LHCN-M2 (cell line): ENCODE measurements at regions not wholly inside any gene's neighbourhood (a gene's known extent, or its start where the extent isn't known, plus 50 kb on each side); places are given as distances from the start of the nearest gene placed in this dataset.

Experiments
- DNase-seq: peaks from one replicate; pipeline ENCODE4 v3.0.0-alpha.2; 2012; ENCODE audit warnings: low read depth

- peak; percentile 89 for DNase-seq
Observed at GRCh38 chr5:125134216-125135081, 388.0 kb upstream of the ZNF608 start.

DNA sequence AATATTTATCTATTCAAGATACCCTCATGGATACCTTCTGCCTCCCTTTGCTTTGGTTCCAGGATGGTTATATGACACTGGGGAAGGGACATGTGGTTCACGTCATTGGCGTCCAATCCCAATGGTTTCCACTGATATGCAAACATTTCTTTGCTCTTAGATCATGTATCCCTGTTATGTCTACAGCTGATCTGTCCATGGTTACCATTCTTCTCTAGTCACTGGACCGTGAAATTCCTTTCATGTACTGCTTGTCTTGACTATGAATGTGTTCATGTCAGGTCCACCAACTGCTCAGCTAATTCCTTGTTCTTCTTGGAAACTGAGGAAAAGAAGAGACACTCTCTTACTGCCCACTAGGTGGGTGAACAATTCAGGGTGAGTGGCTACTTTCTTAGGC is 391.1 kb upstream of the ZNF608 start:
- DNase-seq: no peak

GRCh38 chr5:125138266-125138665 is 391.8 kb upstream of the ZNF608 start:
- DNase-seq: no peak

DNA sequence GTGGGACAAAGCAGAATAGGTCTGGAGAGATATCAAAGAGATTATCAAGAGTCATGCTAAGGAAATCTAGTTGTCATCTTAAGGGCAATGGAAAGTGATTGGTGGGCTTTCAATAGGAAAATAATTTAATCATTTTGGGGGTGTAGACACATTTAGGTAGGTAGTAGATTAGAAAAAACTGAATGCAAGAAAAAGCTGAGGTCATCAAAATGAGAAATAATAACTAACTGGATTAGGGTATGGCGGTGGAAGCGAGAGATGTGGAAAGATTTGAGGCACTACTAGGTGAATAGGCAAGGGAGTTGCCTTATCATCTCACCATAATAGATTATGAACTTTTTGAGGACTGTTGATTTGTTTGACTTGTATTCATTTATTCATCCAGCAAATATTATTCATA is 393.2 kb upstream of the ZNF608 start:
- no peak for DNase-seq

GRCh38 chr5:125140220-125140619 is 393.8 kb upstream of the ZNF608 start:
- DNase-seq: no peak

DNA sequence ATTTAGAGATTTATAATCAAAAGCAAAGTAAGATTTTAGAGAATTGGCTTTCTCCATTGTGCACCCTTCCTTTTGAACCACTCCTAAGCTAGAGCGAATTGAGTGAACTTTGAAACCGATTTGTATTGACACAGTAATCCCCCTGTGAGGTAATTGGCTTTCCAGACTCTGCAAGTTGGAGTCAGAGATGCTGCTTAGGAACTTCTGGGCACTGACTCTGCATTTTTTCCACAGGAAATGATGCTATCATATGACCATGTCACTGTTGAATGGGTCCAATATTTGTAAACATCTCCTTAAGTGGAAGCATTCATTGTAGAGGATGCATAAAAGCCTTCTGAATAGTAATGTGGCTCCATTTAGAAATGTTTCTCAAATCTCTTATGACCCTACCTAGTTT is 394.4 kb upstream of the ZNF608 start:
- DNase-seq: no peak

DNA sequence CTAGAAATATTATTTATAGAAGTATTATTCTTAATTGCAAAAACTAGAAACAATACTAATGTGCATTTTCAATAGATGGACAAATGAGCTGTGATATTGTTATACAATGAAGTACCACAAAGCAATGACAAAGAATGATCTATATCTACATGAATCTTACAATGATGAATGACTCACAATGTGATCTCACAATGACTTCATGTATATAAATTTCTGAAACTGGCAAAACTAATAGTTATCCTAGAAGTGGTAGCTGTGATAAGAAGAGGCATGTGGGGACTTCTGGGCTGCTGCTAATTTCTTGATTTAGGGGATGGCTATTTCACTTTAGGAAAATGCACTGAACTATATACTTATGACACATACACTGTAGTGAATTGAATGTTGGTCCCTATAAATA is 396.0 kb upstream of the ZNF608 start:
- no peak for DNase-seq

GRCh38 chr5:125143011-125143410 is 396.6 kb upstream of the ZNF608 start:
- DNase-seq: no peak

- no peak for DNase-seq
Observed at GRCh38 chr5:125148076-125148475, 401.6 kb upstream of the ZNF608 start.

- DNase-seq: peak; percentile 61
Observed at GRCh38 chr5:125148706-125149105, 402.3 kb upstream of the ZNF608 start.

DNA sequence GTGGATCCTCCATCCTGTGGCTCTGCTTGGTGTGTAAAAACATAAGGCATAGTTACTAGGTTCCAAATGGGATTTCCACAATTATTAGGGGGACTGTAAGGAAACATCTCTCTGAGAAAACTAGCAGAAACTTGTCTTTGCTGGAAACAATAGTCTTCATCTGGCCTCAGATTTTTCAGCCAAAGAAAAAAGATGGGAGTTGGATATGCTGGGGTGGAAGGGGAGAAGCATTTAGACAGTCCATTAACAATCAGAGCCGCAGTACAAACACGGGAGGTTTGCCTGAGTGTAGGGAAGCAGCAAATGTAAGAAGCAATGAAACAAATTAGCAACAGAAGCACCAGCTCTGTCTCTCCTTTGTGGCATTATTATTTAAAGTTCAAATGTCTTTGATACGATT is 402.7 kb upstream of the ZNF608 start:
- no peak for DNase-seq

- DNase-seq: peak; percentile 75
Observed at GRCh38 chr5:125149527-125149926, 403.1 kb upstream of the ZNF608 start.

- no peak for DNase-seq
Observed at GRCh38 chr5:125150041-125150669, 403.7 kb upstream of the ZNF608 start.

GRCh38 chr5:125151150-125151900 is 404.9 kb upstream of the ZNF608 start:
- DNase-seq: no peak

GRCh38 chr5:125152044-125152443 is 405.6 kb upstream of the ZNF608 start:
- DNase-seq: no peak

GRCh38 chr5:125152461-125153189 is 406.2 kb upstream of the ZNF608 start:
- no peak for DNase-seq

GRCh38 chr5:125153231-125153630 is 406.8 kb upstream of the ZNF608 start:
- DNase-seq: no peak

DNA sequence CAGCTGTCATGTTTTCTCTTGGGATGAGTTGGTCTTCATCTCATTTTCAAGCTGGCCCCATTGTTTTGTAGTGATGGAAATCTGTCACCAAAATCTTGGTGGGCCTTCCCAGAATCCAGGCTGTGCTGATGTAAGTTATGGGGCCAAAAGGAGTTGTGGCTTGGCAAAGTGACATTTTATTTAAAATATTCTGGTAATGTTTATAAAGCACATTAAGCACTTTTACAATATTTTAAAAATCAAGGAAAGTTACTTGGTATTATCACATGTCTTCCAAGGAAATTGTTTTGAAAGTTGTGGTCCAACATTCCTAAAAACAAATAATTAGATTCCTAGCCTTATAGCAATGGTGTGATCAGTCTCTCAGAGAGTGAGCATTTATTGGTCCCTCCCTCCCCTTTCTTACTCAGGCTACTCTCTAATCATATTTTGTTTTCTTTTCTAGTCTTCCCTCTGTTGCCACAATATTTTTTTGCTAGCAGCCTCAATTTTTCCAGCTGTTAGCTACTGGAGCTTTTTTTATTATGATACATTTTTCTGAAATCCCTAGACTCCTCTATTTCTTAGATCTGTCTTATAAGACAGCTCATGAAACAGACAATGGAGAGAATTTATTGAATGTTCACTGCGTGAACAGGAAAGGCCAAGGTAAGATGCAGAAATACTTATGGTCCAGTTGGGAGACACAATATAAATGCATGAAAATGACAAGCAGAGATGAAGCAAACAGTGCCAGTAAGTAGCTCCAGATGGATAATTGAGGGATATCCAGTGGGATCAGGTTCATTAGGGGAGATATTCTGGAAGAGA is 408.1 kb upstream of the ZNF608 start:
- peak; percentile 51 for DNase-seq

GRCh38 chr5:125160787-125161502 is 414.5 kb upstream of the ZNF608 start:
- DNase-seq: peak; percentile 35

DNA sequence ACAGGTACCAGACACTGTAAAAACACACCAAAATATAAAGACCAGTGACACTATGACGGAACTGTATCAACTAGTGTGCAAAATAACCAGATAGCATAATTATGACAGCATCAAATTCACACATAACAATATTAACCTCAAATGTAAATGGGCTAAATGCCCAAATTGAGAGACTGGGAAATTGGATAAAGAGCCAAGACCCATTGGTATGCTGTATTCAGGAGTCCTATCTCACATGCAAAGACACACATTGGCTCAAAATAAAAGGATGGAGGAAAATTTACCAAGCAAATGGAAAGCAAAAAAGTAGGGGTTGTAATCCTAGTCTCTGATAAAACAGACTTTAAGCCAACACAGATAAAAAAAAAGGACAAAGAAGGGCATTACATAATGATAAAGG is 416.3 kb upstream of the ZNF608 start:
- no peak for DNase-seq
